ENCODE measurements at regions not wholly inside any gene's neighbourhood (a gene's known extent, or its start where the extent isn't known, plus 50 kb on each side); places are given as distances from the start of the nearest gene placed in this dataset.

DNA sequence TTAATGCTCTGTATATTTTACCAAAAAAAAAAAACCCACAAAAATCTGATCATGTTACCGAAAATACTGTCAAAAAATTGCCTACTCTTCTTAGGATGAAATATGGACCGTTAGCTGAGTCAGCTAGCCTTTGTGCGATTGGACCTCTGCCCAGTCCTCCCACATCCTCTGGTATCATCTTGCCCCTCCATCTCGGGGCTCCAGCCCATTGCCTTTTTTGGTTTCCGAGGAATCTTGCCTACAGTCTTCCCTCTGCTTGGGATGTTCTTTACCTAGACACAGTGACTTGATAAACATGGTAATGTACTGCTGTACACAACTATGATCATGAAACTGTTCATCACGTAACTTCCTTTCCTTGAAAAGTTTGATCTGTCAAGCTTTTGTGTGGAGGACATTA is 371.4 kb downstream of the SV2B start (continued):
- 0 out of 4 replicates have a peak, but pooled peaks of 1 of the 2 experiments have one; percentile 22 for TF ChIP-seq ZNF639 (CRISPR knock-in tag; conservative IDR thresholded peaks at IDR 0.05 in 1 of 2, IDR thresholded peaks at IDR 0.05 in 1 of 2)
- TF ChIP-seq CC2D1A (IDR thresholded peaks at IDR 0.05), result 0 out of 2 replicates have a peak, but pooled peaks have one; percentile 52
- TF ChIP-seq NFRKB (IDR thresholded peaks at IDR 0.05; ENCODE audit: low read depth), result no peak
- TF ChIP-seq NFE2 (IDR thresholded peaks at IDR 0.05; ENCODE audit: low read depth), result peak; percentile 85
- no peak for TF ChIP-seq KHSRP (IDR thresholded peaks at IDR 0.05)
- TF ChIP-seq NEUROD1 (IDR thresholded peaks at IDR 0.05; ENCODE audit: borderline replicate concordance, low read depth, low read length, partially characterized antibody), result no peak
- TF ChIP-seq U2AF1 (optimal IDR thresholded peaks at IDR 0.05; ENCODE audit: low read depth, low read length), result no peak
- no peak for TF ChIP-seq ZNF184 (CRISPR knock-in tag; IDR thresholded peaks at IDR 0.05)
- no peak for TF ChIP-seq RBM34 (IDR thresholded peaks at IDR 0.05; ENCODE audit: borderline replicate concordance, insufficient read depth, low read length)
- TF ChIP-seq DMBX1 (CRISPR knock-in tag; IDR thresholded peaks at IDR 0.05; ENCODE audit: borderline replicate concordance), result no peak
- no peak for TF ChIP-seq LEF1 (IDR thresholded peaks at IDR 0.05)
- no peak for TF ChIP-seq ZNF699 (CRISPR knock-in tag; IDR thresholded peaks at IDR 0.05; ENCODE audit: insufficient replicate concordance)
- no peak for TF ChIP-seq GTF2A2 (tag; IDR thresholded peaks at IDR 0.05)
- TF ChIP-seq, protein P1, sequence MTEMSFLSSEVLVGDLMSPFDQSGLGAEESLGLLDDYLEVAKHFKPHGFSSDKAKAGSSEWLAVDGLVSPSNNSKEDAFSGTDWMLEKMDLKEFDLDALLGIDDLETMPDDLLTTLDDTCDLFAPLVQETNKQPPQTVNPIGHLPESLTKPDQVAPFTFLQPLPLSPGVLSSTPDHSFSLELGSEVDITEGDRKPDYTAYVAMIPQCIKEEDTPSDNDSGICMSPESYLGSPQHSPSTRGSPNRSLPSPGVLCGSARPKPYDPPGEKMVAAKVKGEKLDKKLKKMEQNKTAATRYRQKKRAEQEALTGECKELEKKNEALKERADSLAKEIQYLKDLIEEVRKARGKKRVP (CRISPR knock-in tag; IDR thresholded peaks at IDR 0.05), result no peak
- no peak for TF ChIP-seq NFXL1 (CRISPR knock-in tag; IDR thresholded peaks at IDR 0.05)
- TF ChIP-seq, protein P2, sequence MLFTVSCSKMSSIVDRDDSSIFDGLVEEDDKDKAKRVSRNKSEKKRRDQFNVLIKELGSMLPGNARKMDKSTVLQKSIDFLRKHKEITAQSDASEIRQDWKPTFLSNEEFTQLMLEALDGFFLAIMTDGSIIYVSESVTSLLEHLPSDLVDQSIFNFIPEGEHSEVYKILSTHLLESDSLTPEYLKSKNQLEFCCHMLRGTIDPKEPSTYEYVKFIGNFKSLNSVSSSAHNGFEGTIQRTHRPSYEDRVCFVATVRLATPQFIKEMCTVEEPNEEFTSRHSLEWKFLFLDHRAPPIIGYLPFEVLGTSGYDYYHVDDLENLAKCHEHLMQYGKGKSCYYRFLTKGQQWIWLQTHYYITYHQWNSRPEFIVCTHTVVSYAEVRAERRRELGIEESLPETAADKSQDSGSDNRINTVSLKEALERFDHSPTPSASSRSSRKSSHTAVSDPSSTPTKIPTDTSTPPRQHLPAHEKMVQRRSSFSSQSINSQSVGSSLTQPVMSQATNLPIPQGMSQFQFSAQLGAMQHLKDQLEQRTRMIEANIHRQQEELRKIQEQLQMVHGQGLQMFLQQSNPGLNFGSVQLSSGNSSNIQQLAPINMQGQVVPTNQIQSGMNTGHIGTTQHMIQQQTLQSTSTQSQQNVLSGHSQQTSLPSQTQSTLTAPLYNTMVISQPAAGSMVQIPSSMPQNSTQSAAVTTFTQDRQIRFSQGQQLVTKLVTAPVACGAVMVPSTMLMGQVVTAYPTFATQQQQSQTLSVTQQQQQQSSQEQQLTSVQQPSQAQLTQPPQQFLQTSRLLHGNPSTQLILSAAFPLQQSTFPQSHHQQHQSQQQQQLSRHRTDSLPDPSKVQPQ (CRISPR knock-in tag; IDR thresholded peaks at IDR 0.05; ENCODE audit: borderline replicate concordance), result no peak
- no peak for TF ChIP-seq CHD1 (IDR thresholded peaks at IDR 0.05; ENCODE audit: low read length)
- no peak for TF ChIP-seq NFIX (CRISPR knock-in tag; IDR thresholded peaks at IDR 0.05; ENCODE audit: low read depth)
- TF ChIP-seq HDAC1 (IDR thresholded peaks at IDR 0.05), result peak in 1 of 2 experiments; percentile 58; a peak in 2 of 4 replicates
- TF ChIP-seq NR3C1 (CRISPR knock-in tag; IDR thresholded peaks at IDR 0.05), result no peak
